ENCODE measurements at regions not wholly inside any gene's neighbourhood (a gene's known extent, or its start where the extent isn't known, plus 50 kb on each side); places are given as distances from the start of the nearest gene placed in this dataset.

GRCh38 chr5:2492476-2492875 lies 259.0 kb downstream of the IRX2 start:
- no peak for DNase-seq (ENCODE audit: low read depth)

DNA sequence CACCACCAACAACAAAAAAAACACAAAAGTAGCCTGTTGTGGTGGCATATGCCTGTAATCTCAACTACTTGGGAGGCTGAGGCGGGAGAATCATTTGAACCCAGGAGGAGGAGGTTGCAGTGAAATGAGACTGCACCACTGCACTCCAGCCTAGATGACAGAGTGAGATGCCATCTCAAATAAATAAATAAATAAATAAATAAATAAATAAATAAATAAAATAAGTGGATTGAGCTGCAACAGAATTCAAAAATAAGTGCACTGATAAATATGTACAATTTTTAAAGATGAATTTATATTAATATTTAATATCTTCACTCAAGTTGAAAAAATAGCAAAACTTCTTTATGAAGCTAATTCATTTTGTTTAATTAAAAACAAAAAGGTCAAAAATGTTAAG lies 259.6 kb downstream of the IRX2 start:
- DNase-seq (ENCODE audit: low read depth) = no peak

GRCh38 chr5:2489306-2489705 lies 262.2 kb downstream of the IRX2 start:
- no peak for DNase-seq (ENCODE audit: low read depth)

GRCh38 chr5:2488593-2488992 lies 262.9 kb downstream of the IRX2 start:
- DNase-seq (ENCODE audit: low read depth) = no peak

DNA sequence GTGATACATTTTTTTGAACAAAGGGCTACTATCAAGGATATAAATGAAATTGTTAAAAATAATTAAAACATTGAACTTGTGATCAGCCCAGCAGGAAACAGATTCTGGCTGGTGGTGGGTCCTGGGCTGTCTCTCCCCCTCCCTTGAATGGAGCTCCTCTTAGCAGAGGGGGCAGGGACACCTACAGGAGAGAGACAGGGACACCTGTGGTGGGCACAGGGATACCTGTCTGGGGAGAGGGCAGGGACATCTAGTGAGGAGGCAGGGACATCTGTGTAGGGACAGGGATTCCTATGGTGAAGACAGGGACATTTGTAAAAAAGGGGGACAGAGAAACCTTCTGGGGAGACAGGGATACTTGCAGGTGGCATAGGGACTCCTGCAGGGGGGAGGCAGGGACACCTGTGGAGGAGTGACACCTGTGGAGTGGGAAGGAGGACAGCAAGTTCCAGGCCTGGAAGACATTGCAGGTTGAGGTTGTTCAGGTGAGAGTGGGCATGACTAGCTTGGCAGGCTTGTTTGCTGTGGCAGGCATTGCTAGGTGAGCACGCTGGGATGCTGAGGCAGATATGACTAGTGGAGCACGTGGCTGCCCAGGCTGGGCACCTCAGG lies 264.2 kb downstream of the IRX2 start:
- DNase-seq (ENCODE audit: low read depth) = no peak

DNA sequence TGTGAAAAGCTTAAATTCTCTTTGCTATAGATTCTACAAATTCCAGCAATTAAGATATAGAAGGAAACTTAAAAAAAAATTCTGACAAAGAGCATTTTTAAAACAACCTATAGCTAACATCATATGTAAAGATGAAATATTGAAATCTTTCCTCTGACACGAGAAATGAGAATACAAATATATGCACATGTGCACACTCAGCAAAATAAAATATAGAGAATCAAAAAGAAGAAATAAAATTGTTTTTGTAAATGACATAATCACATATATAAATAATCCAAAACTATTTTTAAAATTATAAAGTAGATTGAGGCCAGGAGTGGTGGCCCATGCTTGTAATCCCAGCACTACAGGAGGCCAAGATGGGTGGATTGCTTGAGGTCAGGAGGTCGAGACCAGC lies 265.1 kb downstream of the IRX2 start:
- DNase-seq (ENCODE audit: low read depth) = no peak

- DNase-seq (ENCODE audit: low read depth) = no peak
Measured at GRCh38 chr5:2482778-2483177, 268.7 kb downstream of the IRX2 start.

DNA sequence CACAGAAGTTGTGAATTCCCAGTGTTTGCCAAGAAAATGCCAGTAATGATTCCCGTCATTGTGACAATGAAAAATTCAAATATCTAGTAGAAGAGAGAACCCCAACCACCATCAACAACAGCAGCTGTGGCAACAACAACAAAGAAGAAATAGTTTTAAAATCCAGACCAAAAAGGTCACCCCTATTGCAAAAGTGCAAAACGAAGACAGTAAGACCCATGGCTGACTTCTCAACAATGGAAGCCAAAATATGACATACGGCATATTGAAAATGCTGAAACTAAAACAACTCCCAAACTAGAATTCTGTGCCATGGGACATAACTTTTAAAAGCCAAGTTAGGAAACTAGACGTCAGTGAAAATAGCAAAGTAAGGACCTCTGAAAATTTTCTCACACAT lies 270.6 kb downstream of the IRX2 start:
- DNase-seq (ENCODE audit: low read depth) = no peak

DNA sequence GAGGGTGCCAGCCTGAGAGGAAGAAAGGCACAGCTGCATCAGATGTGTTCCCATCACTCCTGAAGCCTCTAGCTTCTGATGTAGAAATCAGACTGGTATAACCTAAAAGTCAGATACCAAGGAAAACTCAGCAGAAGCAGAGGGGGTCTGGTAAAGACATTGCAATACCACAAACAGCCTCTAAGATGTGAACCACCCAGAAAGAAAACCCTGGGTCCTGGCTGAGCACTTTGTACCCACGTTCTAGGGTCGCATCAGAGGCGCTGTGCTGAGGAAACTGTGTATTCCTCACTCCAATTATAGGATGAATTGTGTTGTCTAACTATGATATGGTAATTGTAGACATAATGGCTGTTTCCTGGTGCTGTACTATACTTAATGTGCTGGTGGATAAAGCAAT lies 275.6 kb downstream of the IRX2 start:
- no peak for DNase-seq (ENCODE audit: low read depth)

DNA sequence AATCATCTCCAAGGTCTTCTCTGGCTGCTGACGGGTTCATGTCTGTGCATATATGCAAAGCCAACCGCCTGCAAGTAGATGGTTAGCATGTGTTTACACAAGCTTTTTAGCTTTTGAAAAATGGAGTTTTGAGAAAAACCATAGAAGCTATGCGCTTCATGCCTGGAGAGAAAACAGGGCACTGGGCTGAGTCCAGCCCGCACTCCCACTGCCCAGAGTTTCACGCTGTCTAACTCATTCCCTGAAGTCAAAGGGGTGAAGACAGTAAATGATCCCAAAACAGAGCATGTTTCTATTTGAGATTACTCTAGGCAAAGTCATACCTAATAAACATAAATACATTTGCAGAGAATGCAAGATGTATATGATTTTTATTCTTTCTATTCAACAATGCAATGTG lies 278.8 kb downstream of the IRX2 start:
- no peak for DNase-seq (ENCODE audit: low read depth)

DNA sequence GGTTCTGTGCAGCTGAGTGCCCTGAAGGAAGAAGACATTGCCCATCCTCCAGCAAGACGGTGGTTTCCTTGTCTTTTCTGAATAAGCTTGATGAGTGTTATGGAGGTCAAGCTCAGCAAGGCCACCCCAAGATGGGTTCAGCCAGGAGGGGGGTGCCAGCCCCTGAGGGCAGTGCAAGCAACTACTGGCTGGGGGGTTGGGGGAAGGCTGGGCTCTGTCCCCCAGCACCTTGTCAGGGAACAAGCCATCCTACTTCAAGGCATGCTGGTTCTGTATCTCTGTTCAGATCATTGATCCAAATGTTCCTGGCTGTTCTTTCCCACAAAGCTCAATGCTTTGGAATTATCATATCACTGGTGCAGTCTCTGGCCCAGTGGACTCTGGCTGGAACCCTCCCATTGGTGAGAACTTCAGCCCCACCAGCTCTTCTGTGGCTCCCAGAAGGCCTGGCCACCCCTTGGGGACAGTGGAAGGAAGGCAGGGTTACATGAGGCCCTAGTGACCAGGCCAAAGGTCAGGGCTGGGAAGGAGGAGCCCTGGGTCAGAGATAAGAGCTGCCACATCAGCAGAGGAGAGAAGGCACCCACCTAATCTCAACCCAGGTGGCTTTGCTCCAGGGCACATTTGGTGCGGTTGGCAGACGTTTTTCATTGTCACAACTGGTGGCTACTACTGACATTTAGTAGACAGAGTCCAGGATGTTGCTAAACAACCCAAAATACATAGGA lies 280.2 kb downstream of the IRX2 start:
- no peak for DNase-seq (ENCODE audit: low read depth)

- DNase-seq (ENCODE audit: low read depth) = no peak
Measured at GRCh38 chr5:2466966-2467365, 284.5 kb downstream of the IRX2 start.

GRCh38 chr5:2465383-2465782 lies 286.1 kb downstream of the IRX2 start:
- no peak for DNase-seq (ENCODE audit: low read depth)

- no peak for DNase-seq (ENCODE audit: low read depth)
Measured at GRCh38 chr5:2464141-2464540, 287.3 kb downstream of the IRX2 start.

- no peak for DNase-seq (ENCODE audit: low read depth)
Measured at GRCh38 chr5:2461701-2462691, 289.5 kb downstream of the IRX2 start.

- no peak for DNase-seq (ENCODE audit: low read depth)
Measured at GRCh38 chr5:2460098-2460497, 291.4 kb downstream of the IRX2 start.

DNA sequence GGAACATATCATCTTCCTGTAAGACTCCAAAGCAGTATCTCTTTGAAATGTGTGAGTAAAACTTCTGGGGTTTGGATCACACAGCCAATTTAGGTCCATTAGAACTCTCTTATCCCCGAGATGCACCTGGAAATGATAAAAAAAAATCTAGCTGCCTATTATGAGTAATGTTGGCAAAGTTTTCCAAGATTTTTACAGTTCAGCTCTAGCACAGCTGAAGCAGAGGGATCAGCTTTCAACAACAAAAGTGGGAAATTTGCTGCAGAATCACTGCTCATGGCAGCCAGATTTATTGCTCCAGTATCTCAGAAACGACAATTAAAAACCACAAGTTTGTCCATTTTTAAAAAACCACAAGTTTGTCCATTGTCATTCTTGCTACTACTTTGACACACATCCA lies 292.2 kb downstream of the IRX2 start:
- DNase-seq (ENCODE audit: low read depth) = no peak

DNA sequence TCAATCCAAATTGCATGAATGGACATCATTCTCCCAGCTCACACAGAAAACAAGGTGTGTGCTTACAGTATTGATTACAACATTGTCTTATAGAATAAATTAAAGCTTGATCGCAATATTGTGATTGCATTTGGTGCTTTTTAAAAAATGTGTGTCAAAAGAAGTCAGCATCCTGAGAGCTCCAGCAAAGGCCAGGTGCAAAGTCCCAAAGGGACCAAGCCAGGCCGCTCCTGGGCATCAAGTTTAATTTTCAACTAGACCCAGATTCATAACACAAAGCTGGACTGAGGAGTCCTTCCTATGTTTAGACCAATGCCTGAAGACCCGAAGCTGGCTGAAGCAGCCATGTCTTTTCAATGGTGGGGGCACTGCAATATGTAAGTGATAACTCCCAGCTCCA lies 295.6 kb downstream of the IRX2 start:
- DNase-seq (ENCODE audit: low read depth) = no peak

DNA sequence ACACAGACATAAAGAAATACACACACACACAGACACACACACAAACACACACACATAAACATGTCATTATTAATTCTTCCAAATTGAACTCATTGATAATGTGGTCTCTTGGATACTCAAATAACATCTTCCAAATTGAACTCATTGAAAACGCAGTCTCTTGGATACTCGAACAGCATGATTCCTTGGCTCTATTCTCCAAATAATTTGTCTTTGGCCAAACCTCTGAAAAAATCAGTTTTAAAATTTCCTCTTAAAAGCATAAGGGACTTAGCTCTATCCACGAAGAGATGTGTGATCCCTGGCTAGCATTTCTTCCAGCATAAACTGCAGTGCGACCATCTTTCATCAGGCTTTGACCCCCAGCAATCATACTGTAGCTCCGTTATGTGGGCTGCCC lies 296.6 kb downstream of the IRX2 start:
- DNase-seq (ENCODE audit: low read depth) = no peak

DNA sequence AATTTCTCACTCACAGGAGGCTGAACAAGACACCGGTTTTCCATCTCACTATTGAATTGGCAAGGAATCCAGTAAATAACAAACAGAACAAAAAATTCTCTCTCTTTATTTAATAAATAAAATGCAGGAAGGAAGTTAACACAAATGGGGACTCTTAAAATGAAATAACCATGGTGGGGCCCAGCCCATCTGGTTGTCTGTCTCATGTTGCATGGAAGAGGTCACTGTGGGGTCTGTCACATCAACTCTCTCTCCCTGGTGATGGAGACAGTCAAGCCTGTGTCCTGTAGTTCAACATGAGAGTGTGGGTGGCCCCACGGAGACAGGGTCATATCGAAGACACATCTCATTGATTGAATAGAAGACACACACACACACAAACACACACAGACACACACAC lies 297.7 kb downstream of the IRX2 start:
- no peak for DNase-seq (ENCODE audit: low read depth)

GRCh38 chr5:2451100-2451499 lies 300.4 kb downstream of the IRX2 start:
- DNase-seq (ENCODE audit: low read depth) = no peak

DNA sequence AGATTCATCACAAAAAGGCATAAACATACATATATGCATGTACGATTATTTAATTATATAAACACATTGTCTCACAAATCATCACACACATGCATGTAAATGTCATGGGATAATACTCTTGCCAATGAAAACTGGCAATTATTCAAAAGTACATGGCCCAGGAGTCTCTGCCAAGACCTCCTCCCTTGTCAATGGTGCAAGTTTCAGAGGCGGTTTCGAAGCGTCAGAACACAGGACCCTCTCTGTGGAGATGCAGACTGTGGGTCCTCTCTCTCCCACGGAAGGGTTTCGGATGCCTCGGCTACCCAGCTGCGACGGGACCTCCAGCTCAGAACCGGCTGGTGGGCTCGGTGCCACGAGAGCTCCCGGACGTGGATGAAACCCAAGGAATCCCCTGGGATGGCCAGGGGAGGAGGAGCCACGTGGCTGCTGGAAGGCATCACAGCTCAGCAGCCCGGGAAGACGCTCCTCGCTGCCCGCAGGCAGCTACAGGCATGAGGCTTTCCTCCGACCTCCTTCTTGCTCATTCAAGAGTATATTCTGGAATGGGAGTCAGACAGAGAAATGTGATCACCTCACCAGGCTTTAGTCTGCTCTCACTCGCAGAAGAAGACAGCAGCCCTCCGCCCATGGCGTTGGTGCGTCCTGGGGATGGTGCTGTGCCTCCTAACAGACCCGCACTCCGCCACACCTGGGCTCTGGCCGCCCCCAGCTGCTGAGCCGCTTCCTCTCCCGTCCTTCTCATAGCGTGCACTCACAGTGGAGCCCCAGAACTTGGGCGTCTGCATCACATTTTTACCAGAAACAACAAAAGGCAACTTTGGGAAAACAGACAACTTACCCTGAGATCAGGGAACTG lies 308.8 kb downstream of the IRX2 start:
- DNase-seq (ENCODE audit: low read depth) = no peak
